ENCODE measurements at regions not wholly inside any gene's neighbourhood (a gene's known extent, or its start where the extent isn't known, plus 50 kb on each side); places are given as distances from the start of the nearest gene placed in this dataset.

GRCh38 chr16:79393564-79393963, 207.0 kb downstream of the MAF start (continued):
- TF ChIP-seq, protein P1, sequence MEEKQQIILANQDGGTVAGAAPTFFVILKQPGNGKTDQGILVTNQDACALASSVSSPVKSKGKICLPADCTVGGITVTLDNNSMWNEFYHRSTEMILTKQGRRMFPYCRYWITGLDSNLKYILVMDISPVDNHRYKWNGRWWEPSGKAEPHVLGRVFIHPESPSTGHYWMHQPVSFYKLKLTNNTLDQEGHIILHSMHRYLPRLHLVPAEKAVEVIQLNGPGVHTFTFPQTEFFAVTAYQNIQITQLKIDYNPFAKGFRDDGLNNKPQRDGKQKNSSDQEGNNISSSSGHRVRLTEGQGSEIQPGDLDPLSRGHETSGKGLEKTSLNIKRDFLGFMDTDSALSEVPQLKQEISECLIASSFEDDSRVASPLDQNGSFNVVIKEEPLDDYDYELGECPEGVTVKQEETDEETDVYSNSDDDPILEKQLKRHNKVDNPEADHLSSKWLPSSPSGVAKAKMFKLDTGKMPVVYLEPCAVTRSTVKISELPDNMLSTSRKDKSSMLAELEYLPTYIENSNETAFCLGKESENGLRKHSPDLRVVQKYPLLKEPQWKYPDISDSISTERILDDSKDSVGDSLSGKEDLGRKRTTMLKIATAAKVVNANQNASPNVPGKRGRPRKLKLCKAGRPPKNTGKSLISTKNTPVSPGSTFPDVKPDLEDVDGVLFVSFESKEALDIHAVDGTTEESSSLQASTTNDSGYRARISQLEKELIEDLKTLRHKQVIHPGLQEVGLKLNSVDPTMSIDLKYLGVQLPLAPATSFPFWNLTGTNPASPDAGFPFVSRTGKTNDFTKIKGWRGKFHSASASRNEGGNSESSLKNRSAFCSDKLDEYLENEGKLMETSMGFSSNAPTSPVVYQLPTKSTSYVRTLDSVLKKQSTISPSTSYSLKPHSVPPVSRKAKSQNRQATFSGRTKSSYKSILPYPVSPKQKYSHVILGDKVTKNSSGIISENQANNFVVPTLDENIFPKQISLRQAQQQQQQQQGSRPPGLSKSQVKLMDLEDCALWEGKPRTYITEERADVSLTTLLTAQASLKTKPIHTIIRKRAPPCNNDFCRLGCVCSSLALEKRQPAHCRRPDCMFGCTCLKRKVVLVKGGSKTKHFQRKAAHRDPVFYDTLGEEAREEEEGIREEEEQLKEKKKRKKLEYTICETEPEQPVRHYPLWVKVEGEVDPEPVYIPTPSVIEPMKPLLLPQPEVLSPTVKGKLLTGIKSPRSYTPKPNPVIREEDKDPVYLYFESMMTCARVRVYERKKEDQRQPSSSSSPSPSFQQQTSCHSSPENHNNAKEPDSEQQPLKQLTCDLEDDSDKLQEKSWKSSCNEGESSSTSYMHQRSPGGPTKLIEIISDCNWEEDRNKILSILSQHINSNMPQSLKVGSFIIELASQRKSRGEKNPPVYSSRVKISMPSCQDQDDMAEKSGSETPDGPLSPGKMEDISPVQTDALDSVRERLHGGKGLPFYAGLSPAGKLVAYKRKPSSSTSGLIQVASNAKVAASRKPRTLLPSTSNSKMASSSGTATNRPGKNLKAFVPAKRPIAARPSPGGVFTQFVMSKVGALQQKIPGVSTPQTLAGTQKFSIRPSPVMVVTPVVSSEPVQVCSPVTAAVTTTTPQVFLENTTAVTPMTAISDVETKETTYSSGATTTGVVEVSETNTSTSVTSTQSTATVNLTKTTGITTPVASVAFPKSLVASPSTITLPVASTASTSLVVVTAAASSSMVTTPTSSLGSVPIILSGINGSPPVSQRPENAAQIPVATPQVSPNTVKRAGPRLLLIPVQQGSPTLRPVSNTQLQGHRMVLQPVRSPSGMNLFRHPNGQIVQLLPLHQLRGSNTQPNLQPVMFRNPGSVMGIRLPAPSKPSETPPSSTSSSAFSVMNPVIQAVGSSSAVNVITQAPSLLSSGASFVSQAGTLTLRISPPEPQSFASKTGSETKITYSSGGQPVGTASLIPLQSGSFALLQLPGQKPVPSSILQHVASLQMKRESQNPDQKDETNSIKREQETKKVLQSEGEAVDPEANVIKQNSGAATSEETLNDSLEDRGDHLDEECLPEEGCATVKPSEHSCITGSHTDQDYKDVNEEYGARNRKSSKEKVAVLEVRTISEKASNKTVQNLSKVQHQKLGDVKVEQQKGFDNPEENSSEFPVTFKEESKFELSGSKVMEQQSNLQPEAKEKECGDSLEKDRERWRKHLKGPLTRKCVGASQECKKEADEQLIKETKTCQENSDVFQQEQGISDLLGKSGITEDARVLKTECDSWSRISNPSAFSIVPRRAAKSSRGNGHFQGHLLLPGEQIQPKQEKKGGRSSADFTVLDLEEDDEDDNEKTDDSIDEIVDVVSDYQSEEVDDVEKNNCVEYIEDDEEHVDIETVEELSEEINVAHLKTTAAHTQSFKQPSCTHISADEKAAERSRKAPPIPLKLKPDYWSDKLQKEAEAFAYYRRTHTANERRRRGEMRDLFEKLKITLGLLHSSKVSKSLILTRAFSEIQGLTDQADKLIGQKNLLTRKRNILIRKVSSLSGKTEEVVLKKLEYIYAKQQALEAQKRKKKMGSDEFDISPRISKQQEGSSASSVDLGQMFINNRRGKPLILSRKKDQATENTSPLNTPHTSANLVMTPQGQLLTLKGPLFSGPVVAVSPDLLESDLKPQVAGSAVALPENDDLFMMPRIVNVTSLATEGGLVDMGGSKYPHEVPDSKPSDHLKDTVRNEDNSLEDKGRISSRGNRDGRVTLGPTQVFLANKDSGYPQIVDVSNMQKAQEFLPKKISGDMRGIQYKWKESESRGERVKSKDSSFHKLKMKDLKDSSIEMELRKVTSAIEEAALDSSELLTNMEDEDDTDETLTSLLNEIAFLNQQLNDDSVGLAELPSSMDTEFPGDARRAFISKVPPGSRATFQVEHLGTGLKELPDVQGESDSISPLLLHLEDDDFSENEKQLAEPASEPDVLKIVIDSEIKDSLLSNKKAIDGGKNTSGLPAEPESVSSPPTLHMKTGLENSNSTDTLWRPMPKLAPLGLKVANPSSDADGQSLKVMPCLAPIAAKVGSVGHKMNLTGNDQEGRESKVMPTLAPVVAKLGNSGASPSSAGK (IDR thresholded peaks at IDR 0.05), result no peak
- TF ChIP-seq HMGXB4 (CRISPR knock-in tag; IDR thresholded peaks at IDR 0.05) (no peak), ASH1L (IDR thresholded peaks at IDR 0.05; ENCODE audit: borderline replicate concordance, low read depth, partially characterized antibody) (no peak), SIRT6 (IDR thresholded peaks at IDR 0.05; ENCODE audit: low read depth, low read length) (no peak), SRSF3 (IDR thresholded peaks at IDR 0.05; ENCODE audit: insufficient read depth, low read length) (no peak), SMARCA5 (IDR thresholded peaks at IDR 0.05) (no peak), MAFG (tag; conservative IDR thresholded peaks at IDR 0.05) (peak; percentile 89), MAFF (IDR thresholded peaks at IDR 0.05; ENCODE audit: low read length) (peak; percentile 90)
